NCI-H345 (cell line): ENCODE measurements at regions not wholly inside any gene's neighbourhood (a gene's known extent, or its start where the extent isn't known, plus 50 kb on each side); places are given as distances from the start of the nearest gene placed in this dataset.

ENCODE experiments used
- DNase-seq: peaks from one replicate; lab custom pipeline; 2025; lab: John Stamatoyannopoulos, UW

GRCh38 chr18:78709261-78709809 is 270.3 kb upstream of the SALL3 start:
- DNase-seq, result no peak

DNA sequence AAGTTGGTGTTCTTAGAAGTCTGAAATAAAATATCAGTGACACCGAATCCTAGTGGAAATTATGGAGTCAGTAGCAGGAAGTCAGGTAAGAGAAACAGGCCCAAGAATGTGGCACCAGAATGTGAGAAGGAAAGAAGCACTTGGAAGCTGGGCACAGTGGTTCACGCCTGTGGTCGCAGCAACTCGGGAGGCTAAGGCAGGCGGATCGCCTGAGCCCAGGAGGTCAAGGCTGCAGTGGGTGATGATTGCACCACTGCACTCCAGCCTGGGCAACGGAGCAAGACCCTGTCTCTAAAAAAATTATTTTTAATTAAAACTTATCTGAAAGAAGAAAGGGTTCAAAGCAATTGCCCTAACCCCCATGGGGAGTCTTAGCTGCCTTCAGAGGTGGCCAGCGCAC is 268.3 kb upstream of the SALL3 start:
- no peak for DNase-seq

DNA sequence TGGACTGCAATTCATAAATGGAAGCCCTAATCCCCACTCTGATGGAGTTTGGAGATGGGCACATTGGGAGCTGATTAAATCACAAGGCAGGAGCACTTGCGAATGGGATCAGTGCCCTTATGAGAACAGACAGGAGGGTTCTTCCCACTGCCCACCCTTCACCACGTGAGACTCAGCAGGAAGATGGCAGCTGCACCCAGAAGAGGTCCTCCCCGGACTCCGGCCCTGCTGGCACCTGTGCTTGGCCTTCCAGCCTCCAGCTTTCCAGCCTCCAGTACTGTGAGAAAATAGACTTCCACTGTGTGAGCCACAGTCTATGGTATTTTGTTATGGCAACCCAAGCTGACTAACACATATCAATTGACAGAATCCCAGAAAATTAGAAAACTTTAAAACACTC is 267.6 kb upstream of the SALL3 start:
- no peak for DNase-seq

DNA sequence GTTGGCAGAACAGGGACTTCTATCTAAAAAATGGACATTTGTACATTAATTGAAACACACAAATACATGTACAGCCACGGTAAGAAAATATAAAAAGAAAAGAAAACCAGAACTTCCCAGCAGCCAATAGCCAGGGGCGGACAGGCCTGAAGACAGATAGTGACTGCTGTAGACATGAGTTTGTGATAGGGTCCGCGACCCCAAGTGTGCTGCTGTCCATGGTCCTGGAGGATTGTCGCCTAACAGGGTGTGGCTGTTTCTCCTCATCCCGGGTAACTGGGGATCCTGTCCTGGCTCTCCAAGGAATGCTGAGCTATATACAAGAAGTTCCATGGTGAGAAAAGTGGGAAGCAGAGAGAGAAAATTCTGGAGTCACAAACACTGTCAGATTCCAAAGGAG is 266.5 kb upstream of the SALL3 start:
- no peak for DNase-seq

DNA sequence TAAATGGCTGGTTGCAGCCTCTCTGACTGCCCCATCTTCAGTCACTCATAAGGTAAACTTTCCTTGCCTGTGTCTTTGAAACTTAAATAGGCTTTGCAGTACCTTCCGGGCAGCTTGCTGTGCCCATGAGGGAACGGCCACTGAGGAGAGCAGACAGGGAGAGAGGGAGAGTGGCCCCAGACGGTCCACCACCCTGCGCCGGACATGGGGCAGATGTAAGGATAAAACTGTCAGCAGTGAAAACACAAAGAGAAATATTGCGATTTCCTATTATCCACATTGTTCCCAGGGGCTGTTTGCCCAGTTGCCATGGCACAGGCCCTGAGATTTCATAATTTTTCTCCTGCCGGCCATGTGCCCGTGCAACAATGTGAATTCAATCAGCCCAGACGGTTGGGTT is 265.9 kb upstream of the SALL3 start:
- DNase-seq, result no peak

GRCh38 chr18:78716022-78716421 is 263.6 kb upstream of the SALL3 start:
- no peak for DNase-seq

DNA sequence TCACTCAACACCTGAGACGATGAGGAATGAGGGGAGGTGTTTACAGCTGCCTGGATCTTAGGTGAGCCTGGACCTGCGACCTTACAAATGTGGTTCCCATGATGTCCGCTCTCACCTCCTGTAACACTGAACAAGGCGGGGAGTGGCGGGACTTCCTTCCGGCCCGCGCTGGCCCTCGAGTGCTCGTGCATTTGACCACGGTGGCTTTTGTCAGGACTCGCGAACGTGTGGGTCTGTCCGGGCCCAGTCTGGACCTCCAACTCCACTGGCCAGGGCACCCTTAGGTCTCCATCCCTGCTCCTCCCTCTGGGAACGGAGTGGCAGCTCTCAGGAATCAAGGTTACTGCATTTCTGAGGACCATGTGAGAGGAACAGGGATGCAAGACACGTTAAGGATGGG is 263.0 kb upstream of the SALL3 start:
- no peak for DNase-seq

- no peak for DNase-seq
Measured at GRCh38 chr18:78717051-78717765, 262.4 kb upstream of the SALL3 start.

- DNase-seq, result no peak
Measured at GRCh38 chr18:78717766-78718150, 261.9 kb upstream of the SALL3 start.

DNA sequence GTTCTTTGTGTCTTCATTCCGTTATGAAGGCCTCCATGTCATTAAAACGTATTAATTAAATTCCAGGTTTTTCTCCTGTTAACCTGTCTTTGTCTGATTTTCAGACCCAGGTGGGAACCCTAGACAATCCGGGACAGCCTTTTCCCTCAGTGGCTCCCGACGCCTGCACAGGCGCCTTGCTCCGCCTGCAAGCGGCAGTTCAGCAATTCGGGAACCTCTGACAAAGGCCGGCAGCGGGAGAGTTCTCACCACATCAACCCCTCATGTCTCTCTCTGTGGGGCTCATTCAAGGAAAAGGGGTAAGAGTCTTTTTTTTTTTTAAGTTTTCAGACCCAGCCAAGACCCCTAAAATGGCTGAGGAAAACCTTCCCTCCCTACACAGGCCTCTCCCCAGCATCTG is 259.8 kb upstream of the SALL3 start:
- DNase-seq, result no peak

GRCh38 chr18:78720456-78721237 is 259.0 kb upstream of the SALL3 start:
- no peak for DNase-seq

DNA sequence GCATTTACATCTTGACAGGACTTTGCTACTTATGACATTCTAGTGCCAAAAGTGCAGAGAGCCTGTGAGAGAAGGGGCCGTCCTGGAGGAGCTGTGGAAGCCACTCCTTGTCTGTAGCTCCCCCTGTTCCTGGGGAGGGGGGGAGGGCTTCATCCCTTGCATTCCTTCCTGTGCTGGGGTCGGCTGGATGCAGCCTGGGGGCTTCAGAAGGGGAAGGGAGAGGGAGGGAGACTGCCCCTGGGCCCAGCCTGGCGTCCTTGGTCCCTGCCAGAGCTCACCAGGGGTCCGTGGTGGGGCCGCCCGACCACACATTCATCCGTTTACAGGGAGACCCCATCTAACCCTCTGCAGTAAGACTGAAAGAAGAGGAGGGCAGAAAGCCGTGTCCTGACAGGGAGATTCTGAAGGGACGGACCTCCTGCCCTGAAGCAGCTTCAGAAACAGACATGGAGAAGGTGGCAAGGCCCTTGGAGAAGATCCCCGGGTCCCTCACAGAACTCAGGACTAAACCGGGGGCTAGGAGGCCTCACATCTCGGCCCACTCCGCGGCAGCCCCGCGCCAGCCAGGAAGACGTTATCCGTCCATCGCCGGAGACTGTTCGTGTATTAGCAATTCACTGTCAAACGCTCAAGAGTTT is 258.3 kb upstream of the SALL3 start:
- DNase-seq, result no peak

GRCh38 chr18:78721981-78722380 is 257.6 kb upstream of the SALL3 start:
- DNase-seq, result peak; percentile 47

GRCh38 chr18:78722386-78722785 is 257.2 kb upstream of the SALL3 start:
- DNase-seq, result peak; percentile 59

- no peak for DNase-seq
Measured at GRCh38 chr18:78722929-78723710, 256.5 kb upstream of the SALL3 start.

- DNase-seq, result no peak
Measured at GRCh38 chr18:78724214-78724914, 255.3 kb upstream of the SALL3 start.

- DNase-seq, result no peak
Measured at GRCh38 chr18:78725426-78725825, 254.2 kb upstream of the SALL3 start.

GRCh38 chr18:78726326-78727056 is 253.1 kb upstream of the SALL3 start:
- no peak for DNase-seq

- DNase-seq, result no peak
Measured at GRCh38 chr18:78727057-78727739, 252.4 kb upstream of the SALL3 start.
